Prostate gland (tissue), 2 donors: ENCODE measurements at regions not wholly inside any gene's neighbourhood (a gene's known extent, or its start where the extent isn't known, plus 50 kb on each side); places are given as distances from the start of the nearest gene placed in this dataset.

Experiments
- POLR2A ChIP-seq: fragments of 450-650 bp; IDR thresholded peaks from one replicate; pipeline ENCODE4 v1.6.1; 2016; ENCODE audit warnings: antibody characterized with exemption, mild to moderate bottlenecking
- TF ChIP-seq, protein P1 (sequence below), 4 experiments: fragments of 200-600 bp in 2 of 4; fragments of 450-650 bp in 2 of 4; sonication (generic) in 2 of 4; IDR thresholded peaks; 1 replicate in 3 of 4; 2 replicates in 1 of 4; pipeline ENCODE4 v1.5.1; 2016 to 2019; ENCODE audit warnings: antibody characterized with exemption in 4 of 4, mild to moderate bottlenecking in 2 of 4, moderate library complexity in 2 of 4

GRCh38 chr19:28469544-28469943, 743.4 kb downstream of the UQCRFS1 start:
- TF ChIP-seq, protein P1, sequence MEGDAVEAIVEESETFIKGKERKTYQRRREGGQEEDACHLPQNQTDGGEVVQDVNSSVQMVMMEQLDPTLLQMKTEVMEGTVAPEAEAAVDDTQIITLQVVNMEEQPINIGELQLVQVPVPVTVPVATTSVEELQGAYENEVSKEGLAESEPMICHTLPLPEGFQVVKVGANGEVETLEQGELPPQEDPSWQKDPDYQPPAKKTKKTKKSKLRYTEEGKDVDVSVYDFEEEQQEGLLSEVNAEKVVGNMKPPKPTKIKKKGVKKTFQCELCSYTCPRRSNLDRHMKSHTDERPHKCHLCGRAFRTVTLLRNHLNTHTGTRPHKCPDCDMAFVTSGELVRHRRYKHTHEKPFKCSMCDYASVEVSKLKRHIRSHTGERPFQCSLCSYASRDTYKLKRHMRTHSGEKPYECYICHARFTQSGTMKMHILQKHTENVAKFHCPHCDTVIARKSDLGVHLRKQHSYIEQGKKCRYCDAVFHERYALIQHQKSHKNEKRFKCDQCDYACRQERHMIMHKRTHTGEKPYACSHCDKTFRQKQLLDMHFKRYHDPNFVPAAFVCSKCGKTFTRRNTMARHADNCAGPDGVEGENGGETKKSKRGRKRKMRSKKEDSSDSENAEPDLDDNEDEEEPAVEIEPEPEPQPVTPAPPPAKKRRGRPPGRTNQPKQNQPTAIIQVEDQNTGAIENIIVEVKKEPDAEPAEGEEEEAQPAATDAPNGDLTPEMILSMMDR (IDR thresholded peaks at IDR 0.05): no peak
- TF ChIP-seq POLR2A: no peak
